Hepatocyte (in vitro differentiated cells): ENCODE measurements at regions not wholly inside any gene's neighbourhood (a gene's known extent, or its start where the extent isn't known, plus 50 kb on each side); places are given as distances from the start of the nearest gene placed in this dataset.

Experiments
- DNase-seq: peaks from one replicate; pipeline ENCODE4 v3.0.0-alpha.2; 2016; ENCODE audit warnings: low spot score
- H2AFZ ChIP-seq: fragments of 200-600 bp; sonication (generic); 2 replicates; pipeline ENCODE4 v1.6.0; 2016; ENCODE audit warnings: antibody characterized with exemption, mild to moderate bottlenecking
- H3K27ac ChIP-seq: fragments of 200-600 bp; sonication (generic); 2 replicates; pipeline ENCODE4 v1.5.1; 2016; ENCODE audit warnings: mild to moderate bottlenecking
- H3K27me3 ChIP-seq: fragments of 200-600 bp; sonication (generic); 2 replicates; pipeline ENCODE4 v1.6.1; 2016
- H3K36me3 ChIP-seq: fragments of 200-600 bp; sonication (generic); replicated peaks from 2 replicates; pipeline ENCODE4 v1.5.1; 2016; ENCODE audit warnings: low read depth; ENCODE audit not compliant: insufficient read depth
- H3K4me1 ChIP-seq: fragments of 200-600 bp; sonication (generic); 2 replicates; pipeline ENCODE4 v1.5.1; 2016; ENCODE audit warnings: mild to moderate bottlenecking, moderate library complexity; ENCODE audit not compliant: insufficient read depth
- H3K4me2 ChIP-seq: fragments of 200-600 bp; sonication (generic); 2 replicates; pipeline ENCODE4 v1.6.0; 2016
- H3K4me3 ChIP-seq: fragments of 200-600 bp; sonication (generic); 2 replicates; pipeline ENCODE4 v1.5.1; 2016; ENCODE audit warnings: mild to moderate bottlenecking
- H3K79me2 ChIP-seq: fragments of 200-600 bp; sonication (generic); 2 replicates; pipeline ENCODE4 v1.6.0; 2017; ENCODE audit warnings: mild to moderate bottlenecking
- H3K9me2 ChIP-seq: fragments of 200-600 bp; sonication (generic); replicated peaks from 2 replicates; pipeline ENCODE4 v1.6.0; 2017; ENCODE audit warnings: mild to moderate bottlenecking; ENCODE audit not compliant: insufficient read depth
- H3K9me3 ChIP-seq: fragments of 200-600 bp; sonication (generic); 2 replicates; pipeline ENCODE4 v1.5.1; 2016; ENCODE audit warnings: low read depth, mild to moderate bottlenecking
- H4K20me1 ChIP-seq: fragments of 200-600 bp; sonication (generic); 2 replicates; pipeline ENCODE4 v1.6.0; 2016; ENCODE audit warnings: mild to moderate bottlenecking; ENCODE audit not compliant: insufficient read depth, poor library complexity, severe bottlenecking
- CTCF ChIP-seq: fragments of 200-600 bp; sonication (generic); IDR thresholded peaks from 2 replicates; pipeline ENCODE4 v1.5.1; 2016; ENCODE audit warnings: antibody characterized with exemption, mild to moderate bottlenecking; ENCODE audit not compliant: poor library complexity
- EZH2 ChIP-seq: fragments of 200-600 bp; sonication (generic); IDR thresholded peaks from 2 replicates; pipeline ENCODE4 v1.6.1; 2016; ENCODE audit warnings: antibody characterized with exemption, mild to moderate bottlenecking, borderline replicate concordance
- EZH2phosphoT487 ChIP-seq: fragments of 200-600 bp; sonication (generic); IDR thresholded peaks from one replicate; pipeline ENCODE4 v1.6.1; 2018; ENCODE audit warnings: antibody characterized with exemption, mild to moderate bottlenecking, low read depth, moderate library complexity; ENCODE audit not compliant: unreplicated experiment, severe bottlenecking
- WGBS: methylation state at CpG from one replicate; pipeline ENCODE4 v1.1.6; 2016; ENCODE audit warnings: low lambda C conversion rate; ENCODE audit errors: missing lambda C conversion rate; 5-methylcytosine and 5-hydroxymethylcytosine counted together

GRCh38 chr4:27703771-27704170 is 843.1 kb downstream of the STIM2 start:
- Histone ChIP-seq H3K4me1 (no peaks in the 10 kb centered on the region), H3K9me2 (no peaks in the 10 kb centered on the region), H4K20me1 (no peaks in the 10 kb centered on the region), H3K36me3 (no peaks in the 10 kb centered on the region), H2AFZ (no peak overlapping the region), H3K27ac (no peak overlapping the region), H3K4me3 (no peak overlapping the region), H3K4me2 (no peak overlapping the region), H3K27me3 (no peaks in the 10 kb centered on the region), H3K9me3 (no peaks in the 10 kb centered on the region), H3K79me2 (no peaks in the 10 kb centered on the region)
- 65% methylated on average over 4 of the region's 4 CpGs for WGBS
- TF ChIP-seq EZH2 (no peak), EZH2phosphoT487 (no peak), CTCF (no peak)
- no peak for DNase-seq

- WGBS: 90% methylated on average over 3 of the region's 3 CpGs
- DNase-seq: no peak
- Histone ChIP-seq H3K27ac (no peak overlapping the region), H3K36me3 (no peaks in the 10 kb centered on the region), H4K20me1 (no peaks in the 10 kb centered on the region), H3K4me2 (no peak overlapping the region), H3K9me2 (no peaks in the 10 kb centered on the region), H2AFZ (no peak overlapping the region), H3K9me3 (no peaks in the 10 kb centered on the region), H3K4me1 (no peaks in the 10 kb centered on the region), H3K4me3 (no peak overlapping the region), H3K27me3 (no peaks in the 10 kb centered on the region), H3K79me2 (no peaks in the 10 kb centered on the region)
- no peak for TF ChIP-seq CTCF
- no peak for TF ChIP-seq EZH2
- no peak for TF ChIP-seq EZH2phosphoT487
These were observed 850.4 kb downstream of the STIM2 start for GRCh38 chr4:27711041-27711440.

- Histone ChIP-seq H3K27me3 (no peaks in the 10 kb centered on the region), H3K27ac (no peak overlapping the region), H4K20me1 (no peaks in the 10 kb centered on the region), H3K4me3 (no peak overlapping the region), H2AFZ (no peak overlapping the region), H3K4me2 (no peak overlapping the region), H3K36me3 (no peaks in the 10 kb centered on the region), H3K9me3 (no peaks in the 10 kb centered on the region), H3K4me1 (peaks cover 3% of the 10 kb centered on the region), H3K9me2 (no peaks in the 10 kb centered on the region), H3K79me2 (no peaks in the 10 kb centered on the region)
- peak; percentile 24 for DNase-seq
- WGBS: 35% methylated on average over 1 of the region's 1 CpG
- TF ChIP-seq EZH2 (no peak), CTCF (no peak)
These were observed 853.4 kb downstream of the STIM2 start for GRCh38 chr4:27714073-27714472.

GRCh38 chr4:27716693-27717430 is 856.2 kb downstream of the STIM2 start:
- Histone ChIP-seq H3K27ac (no peak overlapping the region), H3K4me2 (no peak overlapping the region), H3K27me3 (no peaks in the 10 kb centered on the region), H3K36me3 (no peaks in the 10 kb centered on the region), H3K79me2 (no peaks in the 10 kb centered on the region), H3K4me3 (no peak overlapping the region), H4K20me1 (no peaks in the 10 kb centered on the region), H3K9me3 (no peaks in the 10 kb centered on the region), H2AFZ (no peak overlapping the region), H3K9me2 (no peaks in the 10 kb centered on the region), H3K4me1 (peaks cover 3% of the 10 kb centered on the region)
- no peak for DNase-seq
- 85% methylated on average over 3 of the region's 3 CpGs for whole genome bisulfite sequencing
- TF ChIP-seq EZH2phosphoT487: no peak
- TF ChIP-seq CTCF: no peak
- TF ChIP-seq EZH2: no peak
